HG02973 (cell line): ENCODE measurements at regions not wholly inside any gene's neighbourhood (a gene's known extent, or its start where the extent isn't known, plus 50 kb on each side); places are given as distances from the start of the nearest gene placed in this dataset.

Source experiments
- ATAC-seq: cut with Tn5 transposase; IDR thresholded peaks from one replicate; pipeline ENCODE4 v1.9.1; 2021; ENCODE audit warnings: moderate library complexity; ENCODE audit not compliant: unreplicated experiment

DNA sequence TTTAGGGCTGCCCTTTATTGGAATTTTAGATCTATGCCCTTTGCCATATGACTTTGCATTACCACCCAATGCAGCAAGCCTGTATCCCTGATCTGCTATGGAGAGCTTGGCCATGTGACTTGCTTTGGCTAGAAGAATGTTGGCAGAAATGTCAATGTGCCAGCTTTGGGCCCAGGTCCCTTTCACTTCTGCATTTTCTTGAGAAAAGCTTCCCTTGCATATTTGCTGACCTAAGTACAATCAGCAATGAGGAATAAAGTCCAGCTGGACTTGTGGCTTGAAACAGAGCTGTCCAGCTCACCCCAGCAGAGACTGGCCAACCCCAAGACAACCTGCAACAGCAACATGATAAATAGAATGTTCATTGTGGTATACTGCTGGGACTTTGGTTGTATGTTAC, 135.9 kb downstream of the PAH start:
- no peak for ATAC-seq

DNA sequence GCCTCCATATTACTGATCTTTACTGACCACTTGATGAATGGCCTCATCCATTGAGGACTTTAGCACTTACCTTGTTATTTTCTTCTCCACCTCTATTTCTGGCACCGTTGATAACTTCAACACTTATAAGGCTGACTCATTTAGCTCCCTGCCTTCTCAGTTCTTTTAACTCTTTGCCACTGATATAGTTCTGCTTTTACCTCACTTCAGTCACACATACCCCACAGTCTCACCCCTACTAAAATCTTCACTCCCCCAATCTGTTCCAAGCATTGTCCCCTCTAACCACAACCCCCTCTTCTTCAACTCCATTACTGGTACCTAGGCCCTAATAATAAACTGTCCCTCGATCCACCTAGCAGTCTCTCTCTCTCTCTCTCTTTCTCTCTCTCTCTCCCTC, 141.0 kb downstream of the PAH start:
- peak; percentile 83 for ATAC-seq

DNA sequence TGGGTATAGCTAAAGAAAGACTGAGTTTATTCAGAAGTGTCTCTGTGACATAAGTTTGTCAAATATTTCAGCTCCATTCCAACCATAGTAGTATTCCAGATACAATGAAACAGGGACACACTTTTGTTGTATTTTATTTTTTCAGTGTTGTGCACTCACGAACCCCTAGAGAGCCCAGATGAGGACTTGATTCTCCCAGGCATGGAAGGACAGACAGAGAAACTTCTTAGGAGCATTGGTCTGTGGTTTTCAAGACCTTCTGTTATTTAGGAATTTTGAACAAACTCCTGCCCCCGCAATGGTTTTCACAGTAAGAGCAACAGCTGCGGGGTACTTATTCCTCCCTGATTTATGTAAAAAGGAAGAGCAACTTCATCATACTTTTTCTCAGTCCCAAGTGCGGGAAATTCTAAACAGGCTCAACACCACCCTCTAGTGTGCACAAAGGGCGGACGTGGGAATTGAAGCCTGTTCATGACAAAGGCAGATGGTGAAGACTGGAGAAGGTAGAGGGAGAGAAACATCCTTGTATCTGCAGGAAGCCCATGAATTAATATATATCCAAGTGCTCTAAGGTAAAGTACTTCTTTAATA, 147.6 kb downstream of the PAH start:
- ATAC-seq = peak; percentile 63

DNA sequence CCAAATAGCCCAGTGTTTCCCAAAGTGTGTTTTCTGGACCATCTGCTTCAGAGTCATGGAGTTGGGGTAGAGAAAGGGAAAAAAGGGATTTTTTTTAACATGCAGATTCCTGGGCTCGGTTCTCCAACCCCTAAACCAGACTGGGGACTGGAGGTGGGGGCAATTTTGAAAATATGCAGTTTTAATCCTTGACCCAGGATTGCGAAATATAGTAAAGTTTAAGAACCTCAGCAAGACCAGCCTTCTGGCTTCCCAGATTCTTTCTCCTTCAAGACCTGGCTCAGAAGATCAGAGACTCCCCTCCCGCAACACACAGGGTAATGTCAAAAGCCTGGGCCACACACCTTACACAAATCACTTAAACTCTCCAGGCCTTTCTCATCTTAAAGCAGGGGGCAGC, 150.1 kb downstream of the PAH start:
- no peak for ATAC-seq

DNA sequence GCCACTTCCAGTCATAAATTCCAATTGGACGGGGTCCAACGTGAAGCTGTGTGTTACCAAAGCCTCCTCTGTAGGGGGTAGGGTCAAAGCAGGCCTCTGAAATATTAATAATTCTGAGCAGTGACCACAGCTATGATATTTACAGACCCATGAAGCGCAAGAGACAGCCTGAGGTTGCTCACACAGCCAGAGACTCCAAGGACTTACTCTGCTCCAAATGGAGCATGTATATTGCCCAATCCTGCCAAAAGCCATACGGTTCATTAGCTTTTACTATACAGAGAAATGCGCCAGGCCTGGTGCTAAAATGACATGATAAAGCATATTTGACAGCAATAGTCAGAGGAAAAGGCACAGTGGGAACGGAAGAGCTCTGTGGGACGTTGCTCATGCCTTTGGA, 151.3 kb downstream of the PAH start:
- ATAC-seq = no peak

DNA sequence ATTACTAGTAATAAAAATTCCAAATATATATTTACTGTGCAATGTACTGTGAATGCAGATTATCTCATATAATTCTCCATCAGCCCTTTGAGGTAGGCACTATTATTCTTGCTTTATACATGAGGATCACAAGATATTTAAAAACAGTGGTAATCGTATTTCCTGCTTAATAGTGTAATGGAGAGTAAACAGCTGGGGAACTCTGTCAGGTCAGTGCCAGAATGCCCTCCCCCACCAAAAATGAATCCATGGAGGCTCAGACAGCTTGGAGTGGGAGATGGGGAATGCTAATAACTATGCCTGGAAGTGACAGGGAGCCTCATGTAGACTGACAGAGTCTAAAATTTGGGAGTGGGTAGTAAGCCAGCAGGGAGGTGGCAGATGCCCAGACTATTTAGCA, 153.6 kb downstream of the PAH start:
- no peak for ATAC-seq

DNA sequence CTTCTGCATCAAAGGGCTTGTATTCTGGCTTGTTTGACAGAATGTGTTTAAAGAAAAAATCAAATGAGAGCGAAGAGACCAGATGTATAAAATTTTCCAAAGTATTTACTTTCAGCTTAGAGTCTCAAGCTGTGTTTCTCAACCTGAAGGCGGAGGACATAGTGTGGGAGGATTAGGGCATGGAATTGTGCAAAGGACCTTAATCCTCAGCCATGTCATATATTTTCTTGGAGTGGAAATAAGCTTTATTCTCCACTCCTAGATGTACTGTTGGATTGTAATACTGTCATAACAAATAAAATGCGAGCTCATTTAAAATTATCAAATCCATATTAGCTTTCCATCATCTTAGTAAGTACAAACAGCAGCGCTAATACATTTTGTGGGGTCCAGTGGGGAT, 154.0 kb downstream of the PAH start:
- ATAC-seq = no peak

DNA sequence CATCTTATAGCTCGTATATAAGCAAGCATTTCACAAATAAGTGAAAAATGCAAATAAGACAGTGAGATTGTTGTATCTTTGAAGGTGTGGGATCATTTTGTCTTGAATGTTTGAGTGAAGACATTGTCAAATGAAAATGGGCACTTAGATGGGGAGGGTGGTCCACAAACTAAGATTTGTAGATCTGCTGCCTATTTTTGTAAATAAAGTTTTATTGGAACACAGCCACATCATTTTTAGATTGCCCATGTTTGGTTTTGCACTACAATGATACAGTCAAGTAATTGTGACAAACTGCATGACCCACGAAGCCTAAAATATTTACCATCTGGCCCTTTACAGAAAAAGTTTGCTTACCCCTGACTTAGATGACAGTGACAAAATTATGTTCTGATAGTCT, 156.7 kb downstream of the PAH start:
- ATAC-seq = no peak

DNA sequence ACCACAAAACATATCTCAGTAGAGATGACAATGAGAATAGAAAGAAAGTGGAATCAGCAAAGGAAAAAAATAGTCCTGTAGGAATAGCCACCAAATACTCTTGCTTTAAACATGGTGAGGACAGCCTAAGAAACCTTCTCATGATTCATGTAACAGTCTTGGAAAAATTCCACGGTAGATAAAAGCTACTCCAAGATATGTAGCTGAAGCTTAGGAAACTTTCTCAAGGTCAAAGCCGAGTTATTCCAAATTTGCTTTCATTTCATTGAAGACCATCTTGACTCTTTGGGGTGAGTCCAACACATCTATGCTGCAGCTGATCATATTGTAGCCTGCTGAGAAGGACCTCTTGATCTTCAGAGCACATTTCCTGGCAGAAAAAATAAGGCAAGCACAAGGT, 157.6 kb downstream of the PAH start:
- no peak for ATAC-seq

DNA sequence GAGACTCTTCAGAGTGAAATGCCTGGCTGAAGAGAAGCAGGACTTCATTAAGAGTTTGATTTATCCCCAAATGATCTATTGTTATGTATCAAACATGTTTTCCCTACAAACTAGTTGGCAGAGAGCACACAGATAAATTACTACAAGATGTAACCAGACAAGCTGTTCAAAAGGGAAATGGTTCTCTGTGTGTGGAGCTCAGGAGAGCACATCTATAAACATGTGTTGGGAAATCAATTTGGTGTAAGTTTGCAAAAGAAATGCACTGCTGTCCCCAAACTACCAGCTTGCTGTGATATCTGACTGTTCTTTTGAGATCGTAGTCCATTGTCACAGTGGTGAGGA, 159.2 kb downstream of the PAH start:
- no peak for ATAC-seq

DNA sequence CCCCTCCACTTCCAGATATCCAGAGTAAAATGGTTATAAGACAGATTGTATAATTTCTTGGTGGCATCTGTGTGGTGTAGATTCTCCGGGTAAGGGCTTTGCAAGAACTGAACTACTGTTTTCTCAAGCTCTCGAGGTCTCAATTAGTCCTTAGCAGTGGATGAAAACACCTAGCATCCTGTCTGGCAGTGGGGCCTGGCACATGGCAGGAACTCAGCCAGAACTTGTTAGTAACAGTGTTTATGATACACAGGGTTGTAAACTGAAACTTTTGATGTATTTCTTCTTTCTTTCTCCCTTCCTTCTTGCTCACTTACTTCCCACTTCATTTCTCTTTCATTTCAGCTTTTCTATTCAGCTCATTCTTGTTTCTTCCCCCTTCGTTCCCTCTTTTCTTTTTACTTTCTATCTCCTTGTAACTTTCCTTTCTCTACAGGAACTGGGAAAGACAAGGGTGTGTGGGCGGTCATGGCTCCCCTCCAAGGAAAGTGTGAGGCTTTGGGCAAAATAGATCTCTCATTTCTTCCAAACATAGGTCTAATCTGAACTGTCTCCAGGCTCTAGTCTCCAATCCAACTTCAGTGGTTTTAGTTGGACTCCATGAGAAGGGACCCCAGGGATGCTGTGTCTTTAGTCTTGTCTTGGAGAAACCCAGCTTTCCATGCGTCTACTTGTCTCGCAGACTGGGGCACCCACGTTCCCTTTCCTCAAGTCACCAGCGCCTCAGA, 159.7 kb downstream of the PAH start:
- no peak for ATAC-seq

DNA sequence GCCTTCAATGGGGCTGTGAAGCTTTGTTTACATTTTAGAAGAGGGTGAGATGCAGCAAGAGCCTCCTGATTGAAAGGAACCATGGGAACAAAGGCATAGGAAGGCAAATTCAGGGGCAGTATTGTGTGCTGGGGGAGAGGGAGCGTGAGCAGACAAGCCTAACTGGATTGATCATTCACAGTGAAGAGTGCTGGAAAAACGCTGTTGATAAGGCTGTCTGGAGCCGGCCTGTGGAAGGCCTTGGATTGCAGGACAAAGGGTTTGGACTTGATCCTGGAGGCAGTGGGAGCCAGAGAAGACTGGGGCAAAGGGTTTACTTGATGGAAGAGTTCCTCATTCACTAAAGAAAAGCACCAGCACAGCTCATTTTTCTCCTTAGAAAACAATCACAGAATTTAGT, 160.5 kb downstream of the PAH start:
- ATAC-seq = no peak

DNA sequence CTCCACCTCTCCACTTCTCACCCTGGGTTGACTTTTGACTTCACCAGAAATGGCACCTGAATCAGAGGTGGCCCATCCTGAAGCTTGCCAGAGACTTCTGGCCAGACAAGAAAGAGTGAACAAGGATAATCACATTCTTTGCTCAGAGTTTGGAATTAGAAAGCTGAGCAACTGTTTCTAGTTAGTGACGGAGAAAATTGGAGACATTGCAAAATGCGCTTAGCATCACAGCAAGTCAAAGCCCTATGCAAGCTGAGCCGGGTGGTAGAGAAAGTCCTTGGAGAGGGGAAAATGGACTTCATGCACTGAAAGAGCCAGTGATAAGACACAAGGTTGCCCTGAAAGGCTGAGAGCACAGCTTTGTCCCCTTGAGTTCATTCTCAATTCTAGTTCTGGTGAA, 161.8 kb downstream of the PAH start:
- no peak for ATAC-seq

DNA sequence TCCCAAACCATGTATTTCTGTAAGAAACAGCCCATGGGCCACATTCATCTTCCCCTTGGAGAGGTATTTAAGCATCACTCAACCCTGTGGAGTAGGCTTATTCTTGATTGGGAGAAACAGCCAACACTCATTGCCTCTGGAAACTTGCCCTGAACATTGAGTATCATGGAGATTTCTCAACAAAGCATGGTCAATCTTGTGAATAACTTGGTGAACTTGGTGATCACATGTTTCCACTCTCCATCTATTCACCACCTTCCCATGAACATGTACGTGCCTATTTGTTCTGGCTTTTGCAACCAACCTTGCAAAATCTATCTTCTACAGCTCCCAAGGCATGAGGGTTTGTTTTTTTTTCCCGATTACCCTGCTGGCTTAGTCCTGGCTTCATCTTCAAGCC, 163.2 kb downstream of the PAH start:
- no peak for ATAC-seq

DNA sequence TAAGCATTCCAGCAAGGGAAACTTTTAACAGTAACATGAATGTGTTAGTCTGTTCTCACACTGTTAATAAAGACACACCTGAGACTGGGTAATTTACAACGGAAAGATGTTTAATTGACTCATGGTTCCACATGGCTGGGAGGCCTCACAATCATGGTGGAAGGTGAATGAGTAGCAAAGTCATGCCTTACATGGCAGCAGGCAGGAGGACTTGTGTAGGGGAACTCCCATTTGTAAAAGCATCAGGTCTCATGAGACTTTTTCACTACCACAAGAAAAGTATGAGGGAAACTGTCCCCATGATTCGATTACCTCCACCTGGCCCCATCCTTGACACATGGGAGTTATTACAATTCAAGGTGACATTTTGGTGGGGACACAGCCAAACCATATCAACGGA, 168.3 kb downstream of the PAH start:
- ATAC-seq = no peak

DNA sequence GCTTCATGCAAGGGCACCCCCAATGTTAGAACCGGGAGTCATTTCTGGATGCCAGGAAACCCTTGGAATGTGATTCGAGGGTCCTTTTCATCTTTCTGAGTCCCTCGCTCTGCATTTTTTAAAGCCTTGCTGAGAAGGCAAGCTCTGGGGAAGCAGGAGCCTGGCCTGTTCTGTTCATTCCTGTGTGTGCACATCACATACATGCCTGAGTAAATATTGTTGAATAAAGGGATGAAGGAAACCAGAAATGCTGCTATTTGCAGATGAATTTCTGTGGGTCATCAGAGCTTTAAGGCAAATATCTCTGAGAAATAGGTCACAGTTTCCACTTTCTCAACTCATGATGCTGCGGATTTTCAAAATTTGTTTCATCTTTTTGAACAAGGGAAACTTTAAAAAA, 170.1 kb downstream of the PAH start:
- no peak for ATAC-seq

DNA sequence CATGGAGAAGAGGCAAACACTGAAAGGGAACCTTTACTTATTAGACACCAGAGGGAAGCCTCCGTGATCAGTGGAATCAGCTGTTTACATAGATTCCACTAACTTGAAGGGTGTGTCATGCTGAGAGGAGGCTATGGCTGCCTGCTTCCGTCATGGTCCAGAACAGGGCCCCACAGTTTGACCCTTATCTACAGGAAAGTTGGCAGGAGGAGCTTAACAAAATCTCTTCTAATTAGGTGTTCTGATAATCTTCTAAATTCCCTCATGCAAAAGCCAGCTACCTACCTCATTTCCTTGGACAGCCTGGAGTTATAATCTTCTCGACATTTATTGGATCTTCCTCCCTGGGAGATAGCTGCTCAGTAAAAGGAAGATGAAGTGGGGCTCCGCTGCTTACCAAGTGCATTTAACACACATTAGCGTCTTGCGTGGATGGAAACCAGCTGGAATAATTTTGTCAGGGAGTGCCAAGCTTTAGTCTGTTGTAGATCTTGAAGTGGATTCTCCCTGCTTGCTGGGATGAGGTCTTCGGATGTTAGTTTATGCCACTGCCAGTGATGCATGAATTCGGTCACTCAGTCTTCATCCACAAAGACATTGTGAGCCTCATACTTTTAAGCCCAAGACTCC, 171.0 kb downstream of the PAH start:
- ATAC-seq = no peak

DNA sequence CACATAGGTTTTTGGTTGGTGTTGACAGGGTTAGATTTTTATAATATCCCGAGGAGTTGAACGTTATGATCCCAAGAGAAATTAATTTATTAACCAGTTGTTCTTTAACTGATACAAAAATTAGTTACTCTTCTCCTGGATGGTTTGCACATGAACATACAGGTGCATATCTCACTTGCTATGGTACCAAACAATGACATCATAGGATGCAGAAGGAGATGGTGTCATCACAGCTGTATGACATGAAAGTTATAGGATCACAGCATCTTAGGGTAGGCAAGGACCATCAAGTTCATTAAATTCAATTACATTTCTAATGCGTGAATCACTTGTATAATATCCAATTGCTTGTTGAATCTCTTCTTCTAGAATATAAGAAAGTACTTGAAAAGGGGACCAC, 175.8 kb downstream of the PAH start:
- ATAC-seq = no peak

DNA sequence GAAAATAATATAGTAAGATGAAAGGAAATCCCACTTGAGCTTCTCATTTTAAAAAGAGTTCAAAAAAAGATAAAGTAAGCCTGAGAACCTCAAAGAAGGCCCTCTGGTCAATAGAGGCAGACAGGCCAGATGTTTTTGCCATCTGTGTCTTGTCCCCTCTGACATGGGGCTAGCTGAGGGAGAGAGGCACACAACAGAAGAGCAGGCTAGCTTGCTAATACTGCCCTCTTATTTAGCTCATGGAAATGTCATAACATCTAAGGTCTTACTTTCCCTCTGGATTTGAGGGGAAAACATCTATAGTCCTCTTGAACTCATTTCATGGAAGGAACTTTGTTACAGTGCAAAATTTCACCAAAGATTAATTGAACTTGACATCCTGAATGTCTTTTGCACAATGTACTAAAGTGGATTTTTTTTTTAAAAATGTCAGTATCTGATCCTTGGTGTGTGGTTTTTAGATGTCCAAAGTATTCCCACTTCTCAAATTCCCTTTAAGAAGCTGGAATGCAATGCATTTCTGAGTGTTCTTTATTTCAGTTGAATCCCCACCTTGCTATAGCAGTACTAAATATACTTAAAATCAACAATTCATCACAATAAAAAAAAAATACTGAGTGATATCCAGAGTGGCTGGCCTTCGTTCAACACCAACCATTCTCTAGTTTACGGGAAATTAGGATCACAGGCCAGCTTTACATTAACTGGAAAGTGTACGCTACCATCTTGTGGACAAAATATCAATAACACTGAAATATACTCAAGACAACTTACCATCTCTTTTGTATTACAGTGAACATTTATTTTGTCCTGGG, 176.7 kb downstream of the PAH start:
- ATAC-seq = no peak

DNA sequence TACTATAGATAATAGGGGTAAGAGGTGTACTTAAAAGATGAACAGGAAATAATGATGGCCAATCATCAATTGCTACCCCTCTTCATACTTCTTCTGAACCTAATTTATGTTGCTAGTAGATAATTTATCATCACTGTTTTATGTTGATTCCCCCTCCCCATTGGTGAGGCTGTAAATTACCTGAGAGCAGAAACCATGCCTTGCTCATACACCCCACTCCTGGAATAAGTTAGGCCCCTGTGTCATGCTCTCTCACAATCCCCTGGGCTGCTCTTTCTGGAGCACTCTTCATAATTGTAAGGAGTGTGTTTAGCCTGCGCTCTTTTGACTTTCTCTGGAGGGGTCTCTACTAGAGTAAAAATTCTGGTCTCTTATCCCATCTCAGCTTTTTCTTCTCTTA, 180.7 kb downstream of the PAH start:
- no peak for ATAC-seq

DNA sequence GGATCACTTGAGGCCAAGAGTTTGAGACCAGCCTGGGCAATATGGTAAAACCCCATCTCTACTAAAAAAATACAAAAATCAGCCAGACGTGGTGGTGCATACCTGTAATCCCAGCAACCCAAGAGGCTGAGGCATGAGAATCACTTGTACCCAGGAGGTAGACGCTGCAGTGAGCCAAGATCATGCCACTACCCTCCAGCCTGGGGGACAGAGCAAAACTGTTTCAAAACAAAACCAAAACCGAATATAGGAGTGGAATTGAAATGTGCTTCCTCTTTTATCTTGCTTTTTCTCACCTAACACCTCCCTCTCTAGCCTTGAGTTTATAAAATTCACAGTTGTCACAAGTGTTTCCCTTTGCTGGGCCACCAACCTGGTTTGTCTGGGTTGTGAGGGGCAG, 181.9 kb downstream of the PAH start:
- ATAC-seq = peak; percentile 89

DNA sequence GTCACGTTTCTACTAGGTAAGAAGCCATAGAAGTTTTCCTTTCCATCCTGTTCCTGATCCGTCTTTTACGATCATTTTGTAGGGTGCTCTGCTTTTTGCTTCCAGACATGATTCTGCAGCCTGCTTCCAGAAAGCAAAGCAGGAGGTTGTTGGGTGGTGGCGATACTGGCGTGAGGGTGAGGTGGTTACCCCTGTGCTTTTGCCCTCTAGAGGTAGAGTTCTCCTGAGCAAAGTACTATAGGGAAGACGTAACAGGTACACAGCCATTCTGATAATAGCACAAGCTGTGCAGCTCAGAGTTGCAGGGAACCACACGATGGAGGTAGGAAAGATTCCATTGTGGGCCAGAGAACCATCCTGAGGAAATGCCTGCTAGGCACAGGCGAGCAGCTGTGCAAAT, 186.0 kb downstream of the PAH start:
- no peak for ATAC-seq
